OCI-LY7 (cell line): ENCODE measurements at regions not wholly inside any gene's neighbourhood (a gene's known extent, or its start where the extent isn't known, plus 50 kb on each side); places are given as distances from the start of the nearest gene placed in this dataset.

Experiments used
- BruUV-seq: library from RNA; stranded (reverse); fragments of 400-500 nt; replicated peaks from 2 replicates; lab custom pipeline; 2021; lab: Mats Ljungman, UMichigan
- CTCF ChIA-PET: fragments of 300-600 bp; sonication (Branson Sonifier 250); formaldehyde crosslinking; loops from one replicate; lab custom pipeline; 2022; ENCODE audit warnings: antibody characterized with exemption; ENCODE audit not compliant: unreplicated experiment; lab: Charles Lee
- POLR2A ChIA-PET: fragments of 300-600 bp; sonication (Branson Sonifier 250); formaldehyde crosslinking; loops from one replicate; lab custom pipeline; 2022; ENCODE audit warnings: antibody characterized with exemption; lab: Charles Lee
- DNase-seq: peaks from one replicate; pipeline ENCODE4 v3.0.0-alpha.2; 2015; ENCODE audit warnings: low spot score
- H2AFZ ChIP-seq: fragments of 200-600 bp; sonication (generic), shearing (Covaris generic); 2 replicates; pipeline ENCODE4 v1.6.1; 2014; ENCODE audit warnings: mild to moderate bottlenecking, antibody characterized with exemption, low read length, moderate library complexity
- H3K27ac ChIP-seq: fragments of 200-600 bp; sonication (generic); 2 replicates; pipeline ENCODE4 v1.5.1; 2014; ENCODE audit warnings: mixed run types, low read depth, mild to moderate bottlenecking, moderate library complexity, low read length, inconsistent platforms; ENCODE audit not compliant: poor library complexity, severe bottlenecking
- H3K36me3 ChIP-seq: fragments of 200-600 bp; sonication (generic); 2 replicates; pipeline ENCODE4 v1.6.1; 2014; ENCODE audit warnings: mild to moderate bottlenecking, antibody characterized with exemption, low read length, moderate library complexity, mixed read lengths; ENCODE audit not compliant: insufficient read depth
- H3K4me1 ChIP-seq: fragments of 200-600 bp; sonication (generic); 2 replicates; pipeline ENCODE4 v1.5.1; 2014; ENCODE audit warnings: mild to moderate bottlenecking, low read length; ENCODE audit not compliant: insufficient read depth, poor library complexity, severe bottlenecking
- H3K4me2 ChIP-seq: fragments of 200-600 bp; sonication (generic); 2 replicates; pipeline ENCODE4 v1.6.1; 2014; ENCODE audit warnings: mild to moderate bottlenecking, low read length
- H3K4me3 ChIP-seq: fragments of 200-600 bp; sonication (generic); 2 replicates; pipeline ENCODE4 v1.5.1; 2014; ENCODE audit warnings: mild to moderate bottlenecking, low read depth, low read length; ENCODE audit not compliant: poor library complexity, severe bottlenecking
- H3K79me2 ChIP-seq: fragments of 200-600 bp; sonication (generic); 2 replicates; pipeline ENCODE4 v1.6.1; 2016; ENCODE audit warnings: low read depth, mild to moderate bottlenecking, low read length, moderate library complexity, mixed read lengths; ENCODE audit not compliant: insufficient read depth
- H3K9me2 ChIP-seq: fragments of 200-600 bp; sonication (generic); 2 replicates; pipeline ENCODE4 v1.6.1; 2016; ENCODE audit warnings: mild to moderate bottlenecking, low read length, mixed read lengths; ENCODE audit not compliant: insufficient read depth
- H3K9me3 ChIP-seq: fragments of 200-600 bp; sonication (generic); 2 replicates; pipeline ENCODE4 v1.6.1; 2014; ENCODE audit warnings: mild to moderate bottlenecking, mixed run types, low read length, mixed read lengths
- H4K20me1 ChIP-seq: fragments of 200-600 bp; sonication (generic); 2 replicates; pipeline ENCODE4 v1.6.1; 2014; ENCODE audit warnings: mild to moderate bottlenecking, antibody characterized with exemption, low read length, moderate library complexity, mixed read lengths; ENCODE audit not compliant: insufficient read depth
- EZH2phosphoT487 ChIP-seq: fragments of 200-600 bp; sonication (generic); IDR thresholded peaks from 2 replicates; pipeline ENCODE4 v1.6.1; 2018; ENCODE audit warnings: low read depth, borderline replicate concordance, mild to moderate bottlenecking, mixed run types, antibody characterized with exemption, low read length, moderate library complexity, mixed read lengths
- intact Hi-C: fragments of 100-400 bp; cut with micrococcal nuclease; formaldehyde crosslinking; loops from one replicate; pipeline ENCODE4 v1.10.0; 2022; ENCODE audit not compliant: unreplicated experiment
- TF ChIP-seq, protein P1 (sequence below): fragments of 200-600 bp; sonication (generic); conservative IDR thresholded peaks from 2 replicates; pipeline ENCODE4 v1.5.1; 2014; ENCODE audit warnings: mild to moderate bottlenecking, antibody characterized with exemption, low read length, moderate library complexity, mixed read lengths

DNA sequence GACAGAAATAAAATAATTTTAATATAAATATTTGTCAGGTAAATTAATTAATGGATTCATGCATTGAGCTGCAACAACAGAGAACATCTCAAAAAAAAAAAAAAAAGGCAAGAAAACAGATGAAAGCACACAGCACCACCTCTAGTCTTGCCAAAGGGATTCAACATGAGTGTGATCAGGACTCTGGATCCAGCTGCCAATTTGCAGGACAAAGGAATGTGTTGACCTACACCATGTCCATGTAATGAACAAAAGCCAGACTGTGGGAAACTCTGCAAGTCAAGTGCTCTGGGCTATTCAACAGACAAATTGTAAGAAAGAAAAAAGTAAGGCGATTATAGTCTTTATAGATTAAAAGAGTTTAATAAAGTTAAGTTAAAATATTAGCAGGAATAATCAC, 769.3 kb downstream of the TLR4 start:
- Histone ChIP-seq H4K20me1 (no peaks in the 10 kb centered on the region), H3K27ac (no peak overlapping the region), H3K4me2 (no peak overlapping the region), H3K4me3 (no peak overlapping the region), H3K79me2 (no peaks in the 10 kb centered on the region), H3K36me3 (no peaks in the 10 kb centered on the region), H3K4me1 (no peaks in the 10 kb centered on the region), H3K9me3 (no peaks in the 10 kb centered on the region), H3K9me2 (no peaks in the 10 kb centered on the region), H2AFZ (no peak overlapping the region)
- no TSS peak for BruUV-seq
- POLR2A ChIA-PET = interaction anchor here (1.0 kb wide), 1 partner anchor 27 kb away, joined by 3 read pairs; no protein-coding TSS in a partner anchor
- intact Hi-C loops = no loop called here
- DNase-seq = no peak
- CTCF ChIA-PET = no interaction called here
- no peak for TF ChIP-seq EZH2phosphoT487
- TF ChIP-seq, protein P1, sequence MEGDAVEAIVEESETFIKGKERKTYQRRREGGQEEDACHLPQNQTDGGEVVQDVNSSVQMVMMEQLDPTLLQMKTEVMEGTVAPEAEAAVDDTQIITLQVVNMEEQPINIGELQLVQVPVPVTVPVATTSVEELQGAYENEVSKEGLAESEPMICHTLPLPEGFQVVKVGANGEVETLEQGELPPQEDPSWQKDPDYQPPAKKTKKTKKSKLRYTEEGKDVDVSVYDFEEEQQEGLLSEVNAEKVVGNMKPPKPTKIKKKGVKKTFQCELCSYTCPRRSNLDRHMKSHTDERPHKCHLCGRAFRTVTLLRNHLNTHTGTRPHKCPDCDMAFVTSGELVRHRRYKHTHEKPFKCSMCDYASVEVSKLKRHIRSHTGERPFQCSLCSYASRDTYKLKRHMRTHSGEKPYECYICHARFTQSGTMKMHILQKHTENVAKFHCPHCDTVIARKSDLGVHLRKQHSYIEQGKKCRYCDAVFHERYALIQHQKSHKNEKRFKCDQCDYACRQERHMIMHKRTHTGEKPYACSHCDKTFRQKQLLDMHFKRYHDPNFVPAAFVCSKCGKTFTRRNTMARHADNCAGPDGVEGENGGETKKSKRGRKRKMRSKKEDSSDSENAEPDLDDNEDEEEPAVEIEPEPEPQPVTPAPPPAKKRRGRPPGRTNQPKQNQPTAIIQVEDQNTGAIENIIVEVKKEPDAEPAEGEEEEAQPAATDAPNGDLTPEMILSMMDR = no peak

DNA sequence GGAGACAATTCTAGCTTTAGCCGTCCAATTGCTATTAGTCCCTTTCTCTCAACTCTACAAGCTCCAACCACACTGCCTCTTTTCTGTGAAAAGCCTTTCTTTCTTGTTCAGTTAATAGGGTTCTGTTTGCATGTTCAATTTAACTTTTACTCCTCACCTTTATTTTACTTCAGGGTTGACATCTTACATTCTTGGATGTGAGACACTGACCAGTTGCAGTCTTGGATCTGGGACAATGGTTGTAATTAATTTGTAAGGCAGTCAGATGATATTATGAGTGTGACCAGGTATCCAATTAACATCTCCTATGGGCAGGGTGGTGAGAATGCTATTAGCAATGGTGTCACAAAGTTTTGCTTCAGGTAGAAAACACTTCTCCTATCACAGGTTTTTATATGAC, 774.5 kb downstream of the TLR4 start:
- H3K79me2 ChIP-seq = no peaks in the 10 kb centered on the region
- POLR2A ChIA-PET = interaction anchor here (0.7 kb wide), 1 partner anchor 21 kb away, joined by 4 read pairs; no protein-coding TSS in a partner anchor
- H4K20me1 ChIP-seq = no peaks in the 10 kb centered on the region
- H3K4me3 ChIP-seq = no peak overlapping the region
- no peaks in the 10 kb centered on the region for H3K9me2 ChIP-seq
- TF ChIP-seq EZH2phosphoT487 = no peak
- TF ChIP-seq, protein P1 = no peak
- H3K27ac ChIP-seq = no peak overlapping the region
- intact Hi-C loops = no loop called here
- H3K36me3 ChIP-seq = no peaks in the 10 kb centered on the region
- H3K4me1 ChIP-seq = no peaks in the 10 kb centered on the region
- CTCF ChIA-PET = no interaction called here
- BruUV-seq = no TSS peak
- DNase-seq = no peak
- no peak overlapping the region for H3K4me2 ChIP-seq
- H2AFZ ChIP-seq = no peak overlapping the region
- H3K9me3 ChIP-seq = no peaks in the 10 kb centered on the region

DNA sequence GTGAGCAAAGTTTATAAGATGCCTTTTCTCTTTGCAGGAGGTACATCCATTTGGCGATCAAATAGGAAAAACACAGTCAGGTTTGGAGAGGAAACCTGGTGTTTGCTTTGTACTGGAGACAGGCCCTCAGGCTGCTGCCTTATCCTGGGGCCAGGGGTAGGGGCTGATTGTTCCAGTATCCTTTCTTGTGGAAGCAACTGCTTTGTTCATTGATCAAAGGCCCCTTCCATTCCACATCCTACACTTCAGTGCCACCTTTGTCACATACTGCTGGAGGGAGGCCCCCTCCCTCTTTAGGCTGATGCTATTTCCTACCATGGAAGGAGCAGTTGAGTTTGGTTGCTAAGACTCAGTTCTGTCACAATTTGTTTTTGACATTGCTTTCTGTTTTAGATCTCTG, 778.1 kb downstream of the TLR4 start:
- Histone ChIP-seq H3K4me3 (no peak overlapping the region), H2AFZ (no peak overlapping the region), H3K79me2 (no peaks in the 10 kb centered on the region), H3K4me1 (no peaks in the 10 kb centered on the region), H4K20me1 (no peaks in the 10 kb centered on the region), H3K9me2 (no peaks in the 10 kb centered on the region), H3K36me3 (no peaks in the 10 kb centered on the region), H3K27ac (no peak overlapping the region), H3K9me3 (no peaks in the 10 kb centered on the region), H3K4me2 (no peak overlapping the region)
- ChIA-PET POLR2A (interaction anchor here (0.7 kb wide), 1 partner anchor 473 kb away, joined by 3 read pairs; no protein-coding TSS in a partner anchor), CTCF (no interaction called here)
- no peak for TF ChIP-seq EZH2phosphoT487
- TF ChIP-seq, protein P1 = no peak
- BruUV-seq = no TSS peak
- intact Hi-C loops = no loop called here
- no peak for DNase-seq
